Hippocampal formation (tissue), 2 donors: ENCODE measurements at regions not wholly inside any gene's neighbourhood (a gene's known extent, or its start where the extent isn't known, plus 50 kb on each side); places are given as distances from the start of the nearest gene placed in this dataset.
"Not testable (repeated sequence)": the region's sequence is repeated elsewhere in the genome, so short reads cannot be mapped to it uniquely, and the experiment has no call there.

ENCODE experiments used
- DNase-seq, 2 donors: peaks; one replicate each; lab custom pipeline; 2025; lab: John Stamatoyannopoulos, UW

DNA sequence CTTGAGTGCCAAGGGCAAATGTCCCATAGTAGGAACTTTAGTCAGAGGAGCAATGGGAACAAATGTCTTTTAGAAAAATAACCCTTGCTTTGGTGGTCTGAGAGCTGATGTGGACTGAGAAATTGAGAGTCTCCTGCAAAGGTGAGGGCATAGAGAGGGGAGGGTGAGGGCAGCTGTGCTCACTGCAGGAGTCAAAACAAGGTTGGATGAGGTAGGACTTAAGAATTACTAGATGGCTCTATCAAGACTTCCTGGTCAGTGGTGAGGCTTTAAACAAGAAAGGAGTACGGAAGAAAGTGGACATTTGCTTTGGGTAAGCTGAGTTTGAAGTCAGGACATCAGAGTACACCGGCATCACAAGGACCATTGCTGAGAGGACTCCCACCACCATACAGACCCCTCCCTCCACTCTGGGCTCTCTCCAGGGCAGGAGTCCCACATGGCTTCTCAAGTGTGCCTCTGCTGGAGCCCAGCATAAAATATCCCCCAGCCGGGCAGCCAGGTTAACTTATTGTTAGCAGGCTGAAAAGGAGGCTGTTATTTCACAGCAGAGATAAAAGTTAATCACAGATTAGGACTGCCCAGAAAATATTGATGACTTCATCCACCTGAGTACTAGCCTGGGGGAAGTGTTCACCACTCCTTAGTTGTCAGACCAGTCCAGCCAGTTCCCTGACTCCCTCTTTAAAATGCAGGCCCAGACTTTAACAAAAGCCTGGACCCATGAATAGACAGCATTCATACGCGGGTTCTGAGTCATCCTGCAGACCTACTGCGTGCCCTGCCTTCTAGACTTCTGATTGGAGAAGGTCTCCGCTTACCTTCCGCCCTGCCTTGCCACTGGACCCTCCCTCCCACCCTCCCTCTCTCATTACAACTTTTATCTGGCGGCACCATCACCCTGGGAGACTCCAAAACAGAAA, 167.2 kb downstream of the BCL2L11 start:
- DNase-seq, result not testable (repeated sequence)

- DNase-seq, result not testable (repeated sequence)
These were observed 169.7 kb downstream of the BCL2L11 start for GRCh38 chr2:111290370-111290769.

DNA sequence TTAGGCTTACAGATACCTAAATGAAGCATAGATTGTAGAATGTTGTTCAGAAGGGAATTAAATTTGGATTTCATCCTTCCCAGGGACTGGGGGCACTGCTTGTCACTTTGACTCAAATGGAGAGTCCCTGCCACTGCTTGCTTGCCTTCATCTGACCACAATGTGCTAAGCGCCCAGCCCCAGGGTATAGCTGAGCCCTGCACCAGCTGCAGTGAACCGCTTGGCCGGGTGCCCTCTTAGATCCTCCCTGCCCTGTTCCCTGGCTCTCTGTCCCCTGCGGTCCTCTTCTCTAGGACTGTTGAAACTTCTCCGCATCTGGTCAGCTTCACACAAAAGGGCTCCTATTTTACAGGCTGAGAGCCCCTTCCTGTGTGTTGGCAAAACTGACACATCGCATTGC, 170.9 kb downstream of the BCL2L11 start:
- DNase-seq, result not testable (repeated sequence)

GRCh38 chr2:111292232-111292968, 171.7 kb downstream of the BCL2L11 start:
- DNase-seq, result not testable (repeated sequence)

DNA sequence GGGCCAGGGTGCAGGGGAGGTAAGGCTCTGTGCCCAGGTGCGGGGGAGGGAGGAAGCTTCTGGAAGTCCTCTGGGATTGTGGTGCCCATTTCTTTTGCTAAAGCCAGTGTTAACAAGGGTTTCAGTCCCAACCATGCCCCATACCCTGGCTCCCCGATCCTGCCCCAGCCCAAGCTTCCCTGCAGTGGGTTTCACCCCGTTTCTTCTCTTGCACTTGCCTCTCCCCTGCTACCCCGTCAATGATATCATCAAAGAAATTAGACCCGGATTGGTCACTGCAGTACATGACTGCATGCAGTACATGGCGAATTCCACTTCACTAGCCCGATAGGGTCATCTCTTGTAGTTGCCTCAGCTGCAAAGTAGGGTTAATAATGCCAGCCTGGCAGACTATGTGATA, 174.0 kb downstream of the BCL2L11 start:
- not testable (repeated sequence) for DNase-seq

DNA sequence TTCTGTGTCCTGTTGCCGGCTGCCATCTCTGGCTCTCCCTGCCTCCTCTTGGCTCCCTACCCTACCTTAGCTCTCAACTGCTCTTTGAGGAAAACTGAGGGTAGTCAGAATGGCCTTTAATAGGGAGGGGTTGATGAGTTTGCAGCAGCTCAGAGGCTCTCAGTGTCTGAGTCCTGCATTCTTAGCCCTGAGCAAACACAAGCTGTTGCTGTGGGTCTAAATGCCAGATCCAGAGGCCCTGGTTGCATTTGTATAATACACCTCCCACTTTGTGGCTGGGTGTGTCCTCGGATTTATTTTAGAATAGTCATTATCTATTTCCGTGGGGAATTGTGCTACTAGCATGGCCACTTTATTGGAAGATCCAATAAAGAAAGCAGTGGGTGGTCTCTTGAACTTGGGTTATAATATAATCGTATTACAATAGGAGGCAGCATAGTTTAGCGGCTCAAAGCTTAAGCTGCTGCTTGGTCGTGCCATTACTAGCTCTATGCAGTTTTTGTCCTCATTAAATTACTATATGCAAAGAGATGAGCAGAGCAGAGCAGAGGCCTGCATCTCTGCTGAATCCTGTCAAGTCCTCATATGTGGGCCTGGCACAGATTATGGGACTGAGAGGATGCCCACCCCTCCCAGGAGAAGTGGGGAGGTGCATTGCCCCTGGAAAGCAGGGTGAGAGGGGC, 175.5 kb downstream of the BCL2L11 start:
- DNase-seq, result not testable (repeated sequence)

- not testable (repeated sequence) for DNase-seq
These were observed 176.4 kb downstream of the BCL2L11 start for GRCh38 chr2:111297128-111297527.

DNA sequence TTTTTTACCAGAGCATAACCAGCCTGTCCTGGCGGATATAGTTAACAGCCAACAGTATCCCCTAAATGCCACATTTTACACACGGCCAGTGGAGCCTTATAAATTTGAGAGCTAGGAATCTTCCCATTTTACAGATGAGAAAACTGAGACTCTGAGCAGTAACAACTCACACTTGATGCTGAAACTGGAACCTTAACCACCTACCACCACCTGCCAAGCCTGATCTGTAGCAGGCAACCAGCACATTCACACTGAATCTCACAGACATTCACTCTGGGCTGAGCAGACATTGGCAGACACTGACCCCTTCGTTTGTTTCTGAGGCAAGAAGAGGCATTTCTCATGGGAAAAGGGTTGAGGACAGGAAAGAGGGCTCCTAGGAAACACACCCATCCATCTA, 178.2 kb downstream of the BCL2L11 start:
- DNase-seq, result not testable (repeated sequence)

DNA sequence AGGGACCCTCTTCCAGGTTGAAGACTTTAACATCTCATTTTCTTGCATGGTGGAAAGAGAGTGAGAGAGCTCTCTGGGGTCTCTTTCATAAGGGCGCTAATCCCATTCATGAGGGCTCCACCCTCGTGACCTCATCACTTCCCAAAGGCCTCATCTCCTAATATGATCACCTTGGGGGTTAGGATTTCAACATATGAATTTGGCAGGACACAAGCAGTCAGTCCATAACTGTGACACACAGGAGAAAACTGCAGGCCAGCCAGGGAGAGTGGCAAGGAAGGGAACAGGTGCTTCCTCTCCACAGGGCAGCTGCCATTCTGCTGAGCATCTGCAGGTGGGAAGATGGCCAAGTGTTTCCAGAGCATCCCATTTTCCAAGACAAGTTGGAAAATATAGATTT, 178.9 kb downstream of the BCL2L11 start:
- not testable (repeated sequence) for DNase-seq

DNA sequence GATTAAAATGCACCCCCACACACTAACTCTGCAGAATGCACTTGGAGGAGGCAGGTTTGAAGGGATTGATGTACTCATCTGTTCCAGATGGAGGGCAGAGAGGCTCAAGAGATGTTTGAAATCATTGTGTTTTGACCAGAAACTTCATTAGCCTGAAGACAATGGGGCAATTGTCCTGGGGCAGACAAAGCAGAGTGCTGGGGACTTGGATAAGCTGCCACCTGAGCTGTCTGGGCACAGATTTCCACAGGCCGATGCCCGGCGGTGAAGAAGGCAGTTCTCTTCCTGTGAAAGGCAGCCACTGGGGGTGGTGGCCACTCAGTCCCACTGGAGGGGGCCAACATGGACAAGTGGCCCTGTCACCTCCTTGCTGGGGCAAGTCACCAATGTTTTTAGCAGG, 181.0 kb downstream of the BCL2L11 start:
- DNase-seq, result not testable (repeated sequence)

DNA sequence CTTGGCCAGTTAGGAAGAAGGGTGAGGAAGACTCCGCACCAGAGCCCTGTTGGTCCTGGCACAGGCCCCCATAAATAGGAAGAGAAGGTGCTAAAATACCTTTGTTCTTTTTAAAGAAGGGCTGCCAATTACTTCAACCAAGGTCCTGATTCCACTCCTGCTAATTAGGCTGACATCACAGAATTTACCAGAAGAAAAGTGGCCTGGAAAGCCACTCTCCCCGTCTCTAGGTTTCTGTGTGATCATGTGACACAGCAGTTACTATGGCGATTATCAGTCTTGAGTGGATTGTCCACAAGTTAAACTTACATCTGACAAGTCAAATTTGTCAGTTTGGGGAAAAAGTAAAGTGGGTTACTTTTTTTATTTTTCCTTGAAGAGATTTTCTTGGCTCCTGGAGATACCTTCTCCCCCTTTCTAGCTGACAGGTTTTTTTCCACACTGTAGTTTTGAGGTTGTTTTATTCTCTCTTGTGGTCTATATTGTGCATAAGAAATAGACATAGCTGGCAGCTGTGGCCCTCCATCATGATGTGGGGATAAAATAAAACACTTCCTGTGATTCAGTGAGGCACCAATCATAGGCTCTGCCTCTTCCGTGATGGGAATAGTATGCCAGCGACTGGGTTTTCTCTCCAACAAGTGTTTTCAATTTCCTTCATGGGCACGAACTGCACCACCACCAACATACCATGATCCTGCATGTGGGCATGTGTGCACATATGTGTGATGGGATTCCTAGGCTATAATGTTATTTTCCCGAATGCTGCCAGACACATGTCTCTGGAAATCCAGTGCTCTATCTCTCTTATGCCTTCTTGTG, 181.9 kb downstream of the BCL2L11 start:
- DNase-seq, result not testable (repeated sequence)

DNA sequence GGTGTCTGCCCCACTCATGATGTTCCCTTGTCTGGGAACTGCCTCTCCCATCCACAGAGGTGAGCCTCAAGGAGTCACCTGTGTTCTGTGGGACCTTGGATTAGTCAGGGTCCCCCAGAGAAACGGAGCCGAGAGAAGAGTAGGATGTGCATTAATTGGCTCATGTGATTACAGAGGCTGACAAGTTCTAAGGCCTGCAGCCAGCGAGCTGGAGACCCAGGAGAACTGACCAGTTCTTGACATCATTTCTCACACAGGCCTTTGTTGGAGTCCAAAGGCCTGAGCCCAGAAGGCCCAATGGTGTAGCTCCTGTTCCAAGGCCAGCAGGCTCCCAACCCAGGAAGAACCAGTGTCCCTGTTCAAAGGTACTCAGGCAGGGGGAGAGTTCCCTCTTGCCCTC, 186.6 kb downstream of the BCL2L11 start:
- not testable (repeated sequence) for DNase-seq

DNA sequence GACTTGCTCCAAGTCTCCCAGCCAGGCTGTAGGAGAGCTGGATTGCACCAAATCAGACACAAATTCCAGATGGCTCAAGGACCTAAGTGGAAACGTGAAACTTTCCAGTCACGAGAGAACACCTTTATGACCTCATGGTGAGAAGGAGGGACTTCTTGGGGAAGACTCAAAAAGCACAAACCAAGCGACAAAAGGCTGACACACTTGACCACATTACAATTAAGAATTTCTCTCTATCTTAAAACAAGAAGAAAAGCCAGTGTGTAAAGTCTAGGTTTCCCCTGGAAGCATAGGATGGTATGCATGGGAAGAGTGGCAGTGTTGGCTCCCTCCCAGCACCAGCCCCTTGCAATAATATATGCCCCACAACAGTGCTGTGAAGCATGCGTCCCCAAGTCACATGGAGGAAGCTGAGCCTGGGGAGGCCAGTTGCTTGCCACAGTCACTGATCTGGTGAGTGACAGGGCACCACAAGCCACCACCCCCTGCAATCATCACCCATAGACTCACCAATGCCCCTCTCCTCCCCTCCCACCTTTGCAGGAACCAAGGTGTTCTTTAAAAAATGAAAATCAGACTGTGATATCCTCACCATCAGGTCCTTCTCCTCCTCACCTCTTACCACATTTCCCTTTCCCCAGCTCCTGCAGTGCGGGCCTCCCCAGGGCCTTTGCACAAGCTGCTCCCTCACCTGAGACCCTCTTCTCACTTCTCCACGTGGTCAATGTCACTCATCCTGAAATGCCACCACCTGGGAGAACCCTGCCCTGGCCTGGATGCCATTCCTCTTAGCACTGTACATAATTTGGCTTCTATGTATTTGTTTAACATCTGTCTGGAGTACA, 188.7 kb downstream of the BCL2L11 start:
- DNase-seq, result not testable (repeated sequence)

DNA sequence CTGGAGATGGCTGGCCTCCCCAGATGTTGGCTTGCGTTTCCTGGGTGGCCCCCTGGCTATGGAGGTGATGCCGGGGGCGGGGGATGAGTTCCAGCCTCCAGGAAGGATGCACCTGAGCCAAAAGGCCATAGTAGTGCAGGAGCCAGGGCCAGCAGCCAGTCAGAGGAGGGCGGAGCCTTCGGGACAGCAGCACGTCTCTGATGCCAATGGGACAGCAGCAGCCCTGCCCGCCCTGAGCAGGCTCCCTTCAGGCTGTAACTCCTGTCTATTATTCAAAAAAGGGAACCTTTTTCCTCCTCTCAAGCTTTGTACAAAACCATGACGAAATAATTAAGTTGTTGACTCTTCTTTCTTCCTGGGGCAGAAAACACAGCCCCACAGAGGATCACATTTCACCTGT, 189.7 kb downstream of the BCL2L11 start:
- not testable (repeated sequence) for DNase-seq

DNA sequence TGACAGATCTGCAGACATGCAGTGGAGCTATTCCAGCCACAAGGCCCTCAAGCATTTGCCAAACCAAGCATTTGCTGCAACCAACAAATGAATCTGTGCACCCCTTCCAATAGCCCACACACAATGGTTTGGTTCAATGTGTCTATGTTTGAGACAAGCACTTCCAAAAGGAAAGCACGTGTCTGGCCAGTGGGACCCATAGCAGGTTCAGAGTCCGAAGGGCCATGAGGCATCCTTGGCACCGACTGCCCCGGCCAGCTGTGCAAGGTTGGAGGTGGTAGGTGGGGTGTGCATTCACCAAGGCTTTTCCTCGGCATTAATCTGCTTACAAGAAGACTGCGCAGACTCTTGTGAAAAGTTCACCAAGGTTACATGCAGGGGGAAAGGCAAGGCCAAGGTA, 190.9 kb downstream of the BCL2L11 start:
- DNase-seq, result not testable (repeated sequence)

DNA sequence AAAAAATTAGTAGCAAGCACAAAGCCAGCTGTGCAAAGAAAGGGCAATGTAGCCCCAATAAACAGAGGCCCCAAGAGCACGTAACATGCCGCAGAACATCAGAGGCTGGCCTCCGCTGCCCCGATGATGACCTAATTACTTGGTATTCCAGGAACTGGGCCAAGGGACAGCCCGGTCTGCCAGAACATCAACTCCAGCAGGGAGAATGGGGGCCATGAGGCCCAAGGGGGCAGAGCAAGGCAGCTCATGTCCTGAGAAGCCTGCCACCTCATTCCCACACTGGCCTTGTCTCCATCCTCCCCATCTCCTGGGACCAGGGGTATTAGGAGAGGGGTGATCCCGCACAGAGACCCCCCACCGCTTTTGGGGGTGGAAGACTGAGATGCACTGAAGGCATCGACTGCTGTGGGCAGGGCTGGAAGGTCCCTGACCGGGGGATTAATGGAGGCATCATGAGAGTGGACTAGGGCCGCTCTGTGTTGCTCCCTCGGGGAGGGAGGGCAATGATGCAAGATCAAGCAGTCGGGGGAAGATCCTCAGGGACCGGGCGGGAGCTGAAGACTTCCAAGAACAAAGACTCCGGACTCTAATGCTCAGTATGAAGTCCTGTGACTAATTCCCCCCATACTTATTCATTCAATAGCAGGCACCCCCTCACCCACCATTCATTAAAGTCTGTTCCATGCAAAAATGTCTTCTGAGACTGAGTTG, 192.3 kb downstream of the BCL2L11 start:
- DNase-seq, result not testable (repeated sequence)

- not testable (repeated sequence) for DNase-seq
These were observed 193.0 kb downstream of the BCL2L11 start for GRCh38 chr2:111313711-111314110.

- not testable (repeated sequence) for DNase-seq
These were observed 194.6 kb downstream of the BCL2L11 start for GRCh38 chr2:111315188-111315917.

DNA sequence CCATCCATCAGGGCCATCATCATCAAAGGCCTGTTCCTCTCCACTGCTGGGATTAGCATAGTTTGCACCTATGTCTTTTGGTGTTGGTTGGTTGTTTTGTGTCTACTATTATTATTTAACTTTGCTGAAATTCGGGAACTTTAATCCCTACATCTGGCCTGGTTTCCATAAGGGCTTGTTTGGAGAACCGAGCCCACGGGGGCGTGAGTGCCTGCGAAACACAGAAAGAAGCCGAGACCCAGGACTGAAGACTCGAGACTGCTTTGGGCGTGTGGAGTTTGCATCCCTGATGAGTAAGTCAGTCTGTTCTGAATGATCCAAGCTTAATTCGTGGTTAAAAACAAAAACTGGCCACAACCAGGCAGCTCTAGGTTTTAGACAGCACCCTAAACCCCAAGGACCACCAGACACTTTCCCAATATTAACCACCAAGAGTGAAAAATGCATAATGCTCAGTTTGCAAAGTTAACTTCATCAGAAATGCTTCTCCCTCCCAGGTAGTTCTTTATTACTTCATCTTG, 195.6 kb downstream of the BCL2L11 start:
- DNase-seq, result not testable (repeated sequence)
